ENCODE measurements at regions not wholly inside any gene's neighbourhood (a gene's known extent, or its start where the extent isn't known, plus 50 kb on each side); places are given as distances from the start of the nearest gene placed in this dataset.

GRCh38 chr10:80719935-80720334, 182.2 kb downstream of the SH2D4B start:
- CTCF ChIA-PET, result no interaction called here
- DNase-seq (ENCODE audit: low read depth, low spot score), result no peak
- WGBS (ENCODE audit: insufficient coverage, insufficient replicate concordance, low lambda C conversion rate, missing lambda C conversion rate), result 66% methylated on average over 5 of the region's 5 CpGs
- SMC1A ChIA-PET (ENCODE audit: uncharacterized antibody, unreplicated experiment), result no interaction called here
- H3K4me3 ChIP-seq, result no peak overlapping the region
- H3K9me3 ChIP-seq (replicated peaks; ENCODE audit: control insufficient read depth, insufficient read depth, low read length), result no peaks in the 10 kb centered on the region
- no peaks in the 10 kb centered on the region for H4K20me1 ChIP-seq (ENCODE audit: control insufficient read depth, insufficient read depth)
- intact Hi-C loops (cut with micrococcal nuclease; ENCODE audit: unreplicated experiment), result no loop called here
- BruUV-seq (replicated peaks), result no TSS peak
- no peak overlapping the region for H3K9ac ChIP-seq (ENCODE audit: control insufficient read depth, insufficient read depth, low read length)
- no peak overlapping the region for H2AFZ ChIP-seq (ENCODE audit: control insufficient read depth, low read depth, low read length)
- H3K79me2 ChIP-seq (ENCODE audit: control insufficient read depth, insufficient read depth, low read length), result no peaks in the 10 kb centered on the region
- ATAC-seq, result no peak
- POLR2A ChIA-PET, result no interaction called here
- no peak for FAIRE-seq
- no peaks in the 10 kb centered on the region for H3K27me3 ChIP-seq (replicated peaks in 1 of 2; ENCODE audit: control insufficient read depth in 2 of 2, insufficient read depth in 2 of 2, low read length in 1 of 2)
- RAD21 ChIA-PET (ENCODE audit: unreplicated experiment), result no interaction called here
- no peak for TF ChIP-seq BHLHE40 (IDR thresholded peaks at IDR 0.05; ENCODE audit: borderline replicate concordance in 1 of 2, low read depth in 2 of 2, low read length in 1 of 2)
- TF ChIP-seq PBX3 (IDR thresholded peaks at IDR 0.05; ENCODE audit: insufficient replicate concordance, low read depth, low read length), result no peak
- no peak for TF ChIP-seq CHD2 (IDR thresholded peaks at IDR 0.05; ENCODE audit: borderline replicate concordance, low read depth, low read length)
- TF ChIP-seq RELB (IDR thresholded peaks at IDR 0.05; ENCODE audit: low read depth), result no peak
- TF ChIP-seq TCF3 (IDR thresholded peaks at IDR 0.05; ENCODE audit: borderline replicate concordance, insufficient read depth, low read depth, low read length), result no peak
- TF ChIP-seq TARDBP (IDR thresholded peaks at IDR 0.05; ENCODE audit: borderline replicate concordance), result no peak
- TF ChIP-seq TBL1XR1 (IDR thresholded peaks at IDR 0.05; ENCODE audit: low read depth, low read length), result no peak
- no peak for TF ChIP-seq IKZF2 (IDR thresholded peaks at IDR 0.05)
- no peak for TF ChIP-seq ELK1 (IDR thresholded peaks at IDR 0.05; ENCODE audit: low read depth, low read length)
- no peak for TF ChIP-seq MXI1 (IDR thresholded peaks at IDR 0.05; ENCODE audit: low read depth, low read length)
- no peak for TF ChIP-seq CEBPZ (IDR thresholded peaks at IDR 0.05; ENCODE audit: low read depth, low read length)
- TF ChIP-seq HDGF (IDR thresholded peaks at IDR 0.05), result no peak
- TF ChIP-seq RBBP5 (conservative IDR thresholded peaks at IDR 0.05), result no peak
- no peak for TF ChIP-seq YY1 (IDR thresholded peaks at IDR 0.05; ENCODE audit: low read depth, low read length)
- no peak for TF ChIP-seq GABPA (IDR thresholded peaks at IDR 0.05; ENCODE audit: low read depth)
- TF ChIP-seq NR2C1 (IDR thresholded peaks at IDR 0.05), result no peak
- no peak for TF ChIP-seq IKZF1 (conservative IDR thresholded peaks at IDR 0.05)
- in situ Hi-C loops (cut with MboI), result no loop called here
- H3K4me1 ChIP-seq (ENCODE audit: control insufficient read depth, insufficient read depth, low read length), result no peaks in the 10 kb centered on the region
- H3K27ac ChIP-seq (ENCODE audit: control insufficient read depth, insufficient read depth), result no peak overlapping the region
- H3K4me2 ChIP-seq (ENCODE audit: control insufficient read depth, insufficient read depth), result no peak overlapping the region
- H3K36me3 ChIP-seq (ENCODE audit: control insufficient read depth in 2 of 2, insufficient read depth in 2 of 2, low read length in 1 of 2), result no peaks in the 10 kb centered on the region
